ENCODE measurements at regions not wholly inside any gene's neighbourhood (a gene's known extent, or its start where the extent isn't known, plus 50 kb on each side); places are given as distances from the start of the nearest gene placed in this dataset.

- Histone ChIP-seq H4K5ac (ENCODE audit: insufficient read length, low read depth, low read length) (no peak overlapping the region), H3K23ac (ENCODE audit: insufficient read length, low read depth, low read length) (no peak overlapping the region), H3K4me1 (ENCODE audit: insufficient read depth, low read length) (peaks cover 9% of the 10 kb centered on the region), H3K18ac (ENCODE audit: insufficient read length, low read depth, low read length) (no peak overlapping the region), H3K23me2 (ENCODE audit: insufficient read length, low read depth, low read length, poor library complexity, severe bottlenecking) (no peaks in the 10 kb centered on the region), H2BK15ac (ENCODE audit: low read depth, low read length) (no peak overlapping the region), H3K79me2 (ENCODE audit: insufficient read depth, low read length) (no peaks in the 10 kb centered on the region), H2BK5ac (ENCODE audit: insufficient read length, low read length) (no peak overlapping the region), H3K9ac (ENCODE audit: extremely low read depth, insufficient read length, low read length) (no peak overlapping the region), H2BK20ac (ENCODE audit: low read depth, low read length, poor library complexity, severe bottlenecking) (no peak overlapping the region), H3K79me1 (ENCODE audit: insufficient read depth, low read depth, low read length, poor library complexity, severe bottlenecking) (no peaks in the 10 kb centered on the region), H4K91ac (ENCODE audit: insufficient read length, low read depth, low read length) (no peak overlapping the region), H3K27me3 (ENCODE audit: insufficient read depth, low read length) (no peaks in the 10 kb centered on the region), H4K20me1 (ENCODE audit: control insufficient read depth, insufficient read depth, insufficient read length) (no peaks in the 10 kb centered on the region), H2BK120ac (ENCODE audit: low read depth, low read length, poor library complexity, severe bottlenecking) (no peak overlapping the region), H3K4ac (ENCODE audit: low read depth, low read length) (no peak overlapping the region), H2BK12ac (ENCODE audit: insufficient read length, low read depth, low read length) (no peak overlapping the region), H3K27ac (ENCODE audit: insufficient read length, low read depth, low read length) (no peak overlapping the region), H3K56ac (ENCODE audit: insufficient read length, low read depth, low read length) (no peak overlapping the region), H2AFZ (ENCODE audit: low read length) (no peak overlapping the region), H3T11ph (ENCODE audit: low read length) (no peak overlapping the region), H3K14ac (ENCODE audit: insufficient read depth, low read length) (no peak overlapping the region), H3K4me2 (ENCODE audit: insufficient read depth, insufficient read length, low read length) (no peak overlapping the region), H2AK5ac (ENCODE audit: insufficient read length, low read length) (no peak overlapping the region), H4K8ac (replicated peaks; ENCODE audit: insufficient read length, low read depth, low read length) (no peak overlapping the region), H3K9me3 (ENCODE audit: control insufficient read depth, low read depth, low read length) (no peaks in the 10 kb centered on the region)
- H3K9me3 Mint-ChIP-seq: no peaks in the 10 kb centered on the region
- no peak for TF ChIP-seq CTCF (conservative IDR thresholded peaks at IDR 0.05)
- H3K27me3 Mint-ChIP-seq (ENCODE audit: low read depth): no peaks in the 10 kb centered on the region
- H3K36me3 Mint-ChIP-seq (ENCODE audit: insufficient read depth in 1 of 3, low read depth in 3 of 3): no peaks in the 10 kb centered on the region; a peak in 1 of 7 replicates
- H3K27ac Mint-ChIP-seq: no peak overlapping the region; a peak in 1 of 7 replicates
- peaks cover 10 to 17% of the 10 kb centered on the region in 2 experiments for H3K4me1 Mint-ChIP-seq
- no CpG with 5 or more reads among the region's 5 CpGs for WGBS (ENCODE audit: extremely low coverage, insufficient read length, low lambda C conversion rate)
- H3K4me3 Mint-ChIP-seq: no peak overlapping the region
- DNase-seq: no peak
Measured at GRCh38 chr20:12699374-12700228, 309.2 kb upstream of the SPTLC3 start.
